ENCODE measurements at regions not wholly inside any gene's neighbourhood (a gene's known extent, or its start where the extent isn't known, plus 50 kb on each side); places are given as distances from the start of the nearest gene placed in this dataset.
"Not testable (repeated sequence)": the region's sequence is repeated elsewhere in the genome, so short reads cannot be mapped to it uniquely, and the experiment has no call there.

- DNase-seq, result peak in 1 of 2 donors; percentile 6
These were observed 185.6 kb downstream of the RTP5 start for GRCh38 chr2:242054881-242055801.

GRCh38 chr2:242056026-242056425 lies 186.5 kb downstream of the RTP5 start:
- DNase-seq, result no peak

- no peak for DNase-seq
These were observed 187.3 kb downstream of the RTP5 start for GRCh38 chr2:242056785-242057184.

- DNase-seq, result no peak
These were observed 188.0 kb downstream of the RTP5 start for GRCh38 chr2:242057379-242058040.

GRCh38 chr2:242058116-242058680 lies 188.7 kb downstream of the RTP5 start:
- DNase-seq, result no peak

GRCh38 chr2:242059566-242059965 lies 190.0 kb downstream of the RTP5 start:
- no peak for DNase-seq

- no peak for DNase-seq
These were observed 190.8 kb downstream of the RTP5 start for GRCh38 chr2:242060212-242060835.

GRCh38 chr2:242061930-242062329 lies 192.4 kb downstream of the RTP5 start:
- DNase-seq, result not testable (repeated sequence)

GRCh38 chr2:242063436-242063835 lies 193.9 kb downstream of the RTP5 start:
- no peak for DNase-seq

GRCh38 chr2:242063850-242064249 lies 194.3 kb downstream of the RTP5 start:
- no peak for DNase-seq

- no peak for DNase-seq
These were observed 195.1 kb downstream of the RTP5 start for GRCh38 chr2:242064364-242065250.

- DNase-seq, result no peak
These were observed 195.9 kb downstream of the RTP5 start for GRCh38 chr2:242065426-242065825.

- DNase-seq, result no peak
These were observed 199.5 kb downstream of the RTP5 start for GRCh38 chr2:242069018-242069417.

- DNase-seq, result not testable (repeated sequence)
These were observed 200.4 kb downstream of the RTP5 start for GRCh38 chr2:242069938-242070395.

- not testable (repeated sequence) for DNase-seq
These were observed 201.2 kb downstream of the RTP5 start for GRCh38 chr2:242070726-242071125.

GRCh38 chr2:242071377-242071776 lies 201.8 kb downstream of the RTP5 start:
- DNase-seq, result not testable (repeated sequence)

GRCh38 chr2:242071936-242072335 lies 202.4 kb downstream of the RTP5 start:
- DNase-seq, result not testable (repeated sequence)

- no peak for DNase-seq
These were observed 205.6 kb downstream of the RTP5 start for GRCh38 chr2:242075168-242075567.

GRCh38 chr2:242075696-242076095 lies 206.2 kb downstream of the RTP5 start:
- DNase-seq, result no peak

GRCh38 chr2:242076184-242076583 lies 206.7 kb downstream of the RTP5 start:
- DNase-seq, result not testable (repeated sequence)

GRCh38 chr2:242078426-242078825 lies 208.9 kb downstream of the RTP5 start:
- DNase-seq, result not testable (repeated sequence)

GRCh38 chr2:242079792-242080191 lies 210.3 kb downstream of the RTP5 start:
- not testable (repeated sequence) for DNase-seq
